ENCODE measurements at regions not wholly inside any gene's neighbourhood (a gene's known extent, or its start where the extent isn't known, plus 50 kb on each side); places are given as distances from the start of the nearest gene placed in this dataset.

DNA sequence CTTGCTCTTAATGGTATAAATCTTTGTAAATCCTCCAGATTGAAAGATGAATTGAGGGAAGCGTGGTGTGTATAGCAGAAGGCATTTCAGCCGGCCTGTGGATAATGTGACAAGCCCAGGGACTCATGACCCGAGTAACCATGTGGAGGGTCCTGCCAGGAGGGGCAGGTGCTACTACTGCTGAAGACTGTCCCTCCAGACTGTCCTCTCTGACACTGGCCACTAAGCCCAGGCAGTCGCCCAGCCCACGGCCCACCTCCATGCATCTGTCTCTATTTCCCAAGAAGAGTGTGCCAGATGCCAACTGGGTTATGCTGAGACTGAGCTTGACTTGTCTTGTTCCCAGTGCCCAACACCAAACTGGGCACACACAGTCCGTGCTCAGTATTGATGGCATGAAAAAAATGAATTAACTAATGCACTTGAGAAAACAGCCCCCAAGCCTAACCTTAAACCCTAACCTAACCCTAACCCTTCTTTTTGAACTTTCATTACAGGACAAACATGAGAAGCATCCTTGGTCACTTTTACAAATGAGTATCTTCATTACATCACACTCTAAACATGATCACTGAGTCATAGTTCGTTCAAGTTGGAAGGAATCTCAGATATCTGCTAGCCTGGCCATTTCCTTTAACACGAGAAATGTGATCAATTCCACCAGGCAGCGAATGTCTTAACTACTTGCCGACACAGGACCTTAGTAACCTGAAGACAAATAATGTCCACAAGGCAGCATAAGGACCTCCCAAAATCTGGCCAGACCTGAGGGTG, 182.2 kb upstream of the RREB1 start:
- TF ChIP-seq CTCF (IDR thresholded peaks at IDR 0.05): no peak
- TF ChIP-seq ZFX (IDR thresholded peaks at IDR 0.05; ENCODE audit: borderline replicate concordance): no peak

Measured in 22Rv1 (cell line).